Right cardiac atrium (tissue), 5 donors: ENCODE measurements at regions not wholly inside any gene's neighbourhood (a gene's known extent, or its start where the extent isn't known, plus 50 kb on each side); places are given as distances from the start of the nearest gene placed in this dataset.

Experiments used
- ATAC-seq, 2 donors: fragments of 200-7000 bp; cut with Tn5 transposase; one replicate each; pipeline versions ENCODE4 v1.8.0 to v1.9.1; 2020; ENCODE audit warnings: moderate library complexity in 2 of 2, mild to moderate bottlenecking in 1 of 2
- DNase-seq, 3 donors: peaks; one replicate each; pipeline ENCODE4 v3.0.0-alpha.2; 2020
- H3K27ac ChIP-seq: one replicate; pipeline ENCODE4 v1.5.1; 2013; ENCODE audit warnings: mild to moderate bottlenecking, low read length, control low read depth, moderate library complexity
- H3K27me3 ChIP-seq: one replicate; pipeline ENCODE4 v1.6.1; 2013; ENCODE audit not compliant: control insufficient read depth, insufficient read depth
- H3K4me1 ChIP-seq: one replicate; pipeline ENCODE4 v1.6.1; 2013; ENCODE audit warnings: low read length; ENCODE audit not compliant: control insufficient read depth, insufficient read depth
- H3K4me3 ChIP-seq: one replicate; pipeline ENCODE4 v1.5.1; 2013; ENCODE audit warnings: low read length, control low read depth
- H3K9me3 ChIP-seq: one replicate; pipeline ENCODE4 v1.6.1; 2013; ENCODE audit warnings: low read length; ENCODE audit not compliant: control insufficient read depth
- WGBS: extraction: QIAGEN DNeasy Blood & Tissue Kit; methylation state at CpG from one replicate; pipeline ENCODE4 v1.1.7; 2013; 5-methylcytosine and 5-hydroxymethylcytosine counted together
- intact Hi-C, 4 donors: fragments of 100-400 bp; cut with DNase I; formaldehyde crosslinking; loops; one replicate each; pipeline versions ENCODE4 v1.11.0 to v1.14.0; 2022 to 2023
- donor health status: healthy with polysubstance abuse.
- donor health status: DM: no; HTN: yes; CAD: no.
- donor health status: DM: no; HTN: no; CAD: no.
- donor health status: DM: no; HTN: yes; CAD: no; lungs with severe emphysema.
- donor health status: DM: yes; HTN: yes; CAD: no.

DNA sequence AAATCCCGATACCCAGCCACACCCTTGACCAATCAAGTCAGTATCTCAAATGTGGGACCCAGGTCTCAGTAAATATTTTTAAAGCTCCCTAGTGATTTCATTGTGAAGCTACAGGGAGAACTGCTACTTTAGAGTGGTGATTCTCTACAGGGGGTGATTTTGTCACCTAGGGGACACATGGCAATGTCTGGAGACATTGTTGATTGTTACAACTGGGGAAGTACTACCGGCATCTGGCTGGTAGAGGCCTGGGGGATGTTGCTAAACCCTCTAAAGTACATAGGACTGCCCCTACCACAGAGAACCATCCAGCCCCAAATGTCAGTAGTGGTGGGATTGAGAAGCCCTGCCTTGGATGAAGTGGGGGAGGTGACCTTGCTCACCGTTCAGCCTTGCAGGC, 152.9 kb downstream of the RPS24 start:
- no peaks in the 10 kb centered on the region for H3K27me3 ChIP-seq
- intact Hi-C loops = loop anchor here in 1 of 4 donors (10.0 kb wide), 1 partner anchor 112 kb away; no protein-coding TSS in a partner anchor
- WGBS = 88% methylated on average over 3 of the region's 3 CpGs
- DNase-seq (no peak), ATAC-seq (no peak)
- no peak overlapping the region for H3K4me3 ChIP-seq
- peaks cover 6% of the 10 kb centered on the region for H3K4me1 ChIP-seq
- H3K27ac ChIP-seq = no peak overlapping the region
- H3K9me3 ChIP-seq = no peaks in the 10 kb centered on the region

DNA sequence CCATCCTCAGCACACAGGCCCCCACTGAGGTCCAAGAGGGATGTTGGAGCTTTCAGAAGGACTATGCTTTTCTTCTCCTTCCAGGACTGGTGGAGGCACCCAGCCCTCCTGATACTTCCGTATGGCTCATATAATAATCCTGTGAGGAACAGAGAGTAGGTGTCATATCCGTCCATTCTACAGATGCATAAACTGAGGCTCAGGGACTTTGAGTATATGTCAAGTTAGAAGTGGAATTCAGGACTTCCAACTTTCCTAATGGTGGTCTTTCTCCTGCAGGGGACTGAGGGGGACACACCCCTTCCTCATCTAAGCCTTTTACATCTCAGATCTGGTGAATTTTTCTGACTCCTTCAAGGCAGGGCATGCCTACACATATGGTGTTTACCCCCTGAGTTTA, 153.7 kb downstream of the RPS24 start:
- H3K27ac ChIP-seq = no peak overlapping the region
- intact Hi-C loops = loop anchor here in 1 of 4 donors (10.0 kb wide), 1 partner anchor 113 kb away; no protein-coding TSS in a partner anchor
- no peak for ATAC-seq
- no peak overlapping the region for H3K4me3 ChIP-seq
- H3K9me3 ChIP-seq = no peaks in the 10 kb centered on the region
- WGBS = 97% methylated on average over 2 of the region's 2 CpGs
- peaks cover 6% of the 10 kb centered on the region for H3K4me1 ChIP-seq
- no peaks in the 10 kb centered on the region for H3K27me3 ChIP-seq
- DNase-seq = no peak

DNA sequence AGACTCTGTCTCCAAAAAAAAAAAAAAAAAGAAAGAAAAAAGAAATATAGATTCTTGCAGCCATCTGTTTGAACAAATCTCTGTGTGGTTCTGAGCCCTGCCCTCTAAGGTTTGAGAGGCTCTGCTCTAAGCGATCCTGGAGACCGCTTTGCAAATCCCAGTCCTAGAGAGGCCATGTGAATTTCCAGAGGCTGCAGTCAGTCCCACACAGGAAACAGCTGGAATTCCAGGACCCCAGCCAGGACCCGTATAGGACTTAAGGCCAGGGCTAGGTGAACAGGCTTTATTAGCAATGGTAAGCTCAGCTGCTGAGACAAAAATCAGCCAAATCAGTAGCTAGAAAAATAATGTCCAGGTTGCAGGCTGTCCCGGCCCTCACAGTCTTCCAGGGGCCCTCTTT, 154.8 kb downstream of the RPS24 start:
- H3K4me1 ChIP-seq = peaks cover 6% of the 10 kb centered on the region
- H3K27me3 ChIP-seq = no peaks in the 10 kb centered on the region
- intact Hi-C loops = loop anchor here in 1 of 4 donors (10.0 kb wide), 1 partner anchor 114 kb away; no protein-coding TSS in a partner anchor
- ATAC-seq (no peak), DNase-seq (no peak)
- 64% methylated on average over 4 of the region's 4 CpGs for WGBS
- no peak overlapping the region for H3K27ac ChIP-seq
- peaks cover 2% of the 10 kb centered on the region for H3K9me3 ChIP-seq
- H3K4me3 ChIP-seq = no peak overlapping the region

DNA sequence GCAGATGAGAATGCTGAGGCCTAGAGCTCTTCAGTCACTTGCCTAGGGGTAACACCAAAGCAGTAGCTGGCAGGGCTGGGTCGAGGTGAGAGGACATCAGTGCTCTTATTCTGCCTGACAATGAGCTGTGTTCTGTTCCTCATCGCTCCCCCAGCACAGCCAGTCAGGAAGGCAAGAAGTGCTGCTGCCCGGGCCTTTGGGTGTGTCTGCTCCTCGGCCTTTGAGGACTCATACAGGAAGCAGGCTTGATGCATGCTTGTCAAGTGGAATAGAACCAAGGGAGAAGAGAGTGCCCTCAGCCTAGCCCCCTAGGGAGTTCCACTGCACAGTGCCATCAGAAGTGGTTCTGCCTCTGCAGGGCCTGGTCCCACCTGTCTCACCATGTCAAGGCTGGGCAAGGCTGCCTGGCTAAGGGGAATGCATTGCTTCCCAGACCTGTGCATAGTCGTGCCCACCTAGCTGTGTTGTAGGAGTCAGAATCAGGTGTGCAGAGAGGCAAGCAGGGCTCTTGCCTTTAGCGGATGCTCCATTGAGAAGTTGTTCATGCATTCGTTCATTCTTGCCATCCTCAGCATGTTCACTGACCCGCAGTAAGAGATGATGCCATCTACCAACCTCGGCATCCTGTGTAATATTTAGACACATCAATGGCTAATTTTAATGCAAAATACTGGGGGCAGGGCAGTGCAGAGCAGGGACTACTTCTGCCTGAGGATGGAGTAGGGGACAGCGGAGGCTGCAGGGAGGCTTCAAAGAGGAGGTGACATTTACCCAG, 156.6 kb downstream of the RPS24 start:
- Histone ChIP-seq H3K27ac (no peak overlapping the region), H3K27me3 (no peaks in the 10 kb centered on the region), H3K9me3 (peaks cover 3% of the 10 kb centered on the region), H3K4me3 (no peak overlapping the region), H3K4me1 (peaks cover 6% of the 10 kb centered on the region)
- DNase-seq = no peak
- no peak for ATAC-seq
- WGBS = 81% methylated on average over 10 of the region's 10 CpGs
- intact Hi-C loops = no loop called here

DNA sequence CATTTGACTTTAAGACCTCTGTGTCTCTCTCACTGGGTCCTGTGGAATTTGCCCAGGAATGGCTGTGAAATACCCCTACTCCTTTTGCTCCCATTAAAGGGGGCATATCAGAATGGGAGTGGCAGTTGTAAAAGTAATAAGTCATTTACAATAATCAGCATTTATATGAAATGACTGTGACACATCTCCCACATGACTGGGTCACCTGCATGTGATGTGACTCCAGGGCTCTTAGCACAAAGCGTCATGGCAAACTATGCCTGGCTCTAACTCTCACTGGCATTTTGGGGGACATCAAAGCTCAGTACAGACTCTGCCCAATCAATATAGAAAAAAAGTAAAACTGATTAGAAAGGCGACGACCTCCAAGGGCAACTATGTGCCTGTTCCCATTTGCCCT, 157.6 kb downstream of the RPS24 start:
- Histone ChIP-seq H3K4me1 (no peaks in the 10 kb centered on the region), H3K27ac (no peak overlapping the region), H3K4me3 (no peak overlapping the region), H3K27me3 (no peaks in the 10 kb centered on the region), H3K9me3 (peaks cover 3% of the 10 kb centered on the region)
- 94% methylated on average over 3 of the region's 3 CpGs for WGBS
- ATAC-seq (no peak), DNase-seq (no peak)
- intact Hi-C loops = no loop called here

DNA sequence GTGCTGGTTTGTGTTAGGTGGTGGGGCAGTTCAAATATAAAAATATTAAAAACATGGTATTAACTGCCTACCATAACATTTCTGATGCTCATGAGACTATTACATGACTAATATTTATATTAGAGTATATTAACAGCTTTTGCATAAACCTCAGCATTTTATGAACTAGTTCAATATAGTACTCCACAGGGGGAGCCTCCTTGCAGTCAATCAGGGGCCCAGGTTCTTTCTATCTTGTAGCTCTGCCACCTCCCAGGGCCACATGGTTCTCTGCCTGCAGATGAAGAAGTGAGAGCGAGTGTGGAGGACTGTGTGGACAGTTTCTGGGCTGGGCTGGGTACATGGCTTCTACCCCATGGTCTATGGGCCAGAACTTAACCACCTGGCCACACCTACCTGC, 159.5 kb downstream of the RPS24 start:
- 87% methylated on average over 1 of the region's 1 CpG for WGBS
- ATAC-seq = no peak
- intact Hi-C loops = no loop called here

DNA sequence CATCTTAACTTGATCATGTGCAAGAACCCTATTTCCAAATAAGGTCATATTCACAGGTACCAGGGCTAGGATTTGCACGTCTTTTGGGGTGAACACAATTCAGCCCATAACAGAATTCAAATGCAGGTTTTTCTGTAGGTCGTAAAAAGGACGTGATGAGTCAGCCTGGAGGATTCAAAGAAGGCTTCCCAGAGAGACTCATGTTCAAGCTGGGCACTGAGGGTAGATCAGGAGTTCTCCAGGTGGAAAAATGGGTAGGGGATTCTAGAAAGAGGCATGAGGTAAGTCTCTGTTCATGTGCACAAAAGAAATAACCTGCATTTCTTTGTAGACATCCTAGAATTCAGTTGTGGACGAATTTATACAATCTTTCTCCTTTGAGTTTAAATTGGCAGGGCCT, 160.4 kb downstream of the RPS24 start:
- no peaks in the 10 kb centered on the region for H3K4me1 ChIP-seq
- WGBS = 91% methylated on average over 4 of the region's 4 CpGs
- intact Hi-C loops = no loop called here
- ATAC-seq (no peak), DNase-seq (no peak)
- H3K9me3 ChIP-seq = peaks cover 3% of the 10 kb centered on the region
- H3K27me3 ChIP-seq = no peaks in the 10 kb centered on the region
- no peak overlapping the region for H3K4me3 ChIP-seq
- no peak overlapping the region for H3K27ac ChIP-seq

More for the DNA sequence above, 159.5 kb downstream of the RPS24 start:
- no peak overlapping the region for H3K4me3 ChIP-seq
- DNase-seq = no peak
- H3K4me1 ChIP-seq = no peaks in the 10 kb centered on the region
- peaks cover 3% of the 10 kb centered on the region for H3K9me3 ChIP-seq
- H3K27ac ChIP-seq = no peak overlapping the region
- no peaks in the 10 kb centered on the region for H3K27me3 ChIP-seq

DNA sequence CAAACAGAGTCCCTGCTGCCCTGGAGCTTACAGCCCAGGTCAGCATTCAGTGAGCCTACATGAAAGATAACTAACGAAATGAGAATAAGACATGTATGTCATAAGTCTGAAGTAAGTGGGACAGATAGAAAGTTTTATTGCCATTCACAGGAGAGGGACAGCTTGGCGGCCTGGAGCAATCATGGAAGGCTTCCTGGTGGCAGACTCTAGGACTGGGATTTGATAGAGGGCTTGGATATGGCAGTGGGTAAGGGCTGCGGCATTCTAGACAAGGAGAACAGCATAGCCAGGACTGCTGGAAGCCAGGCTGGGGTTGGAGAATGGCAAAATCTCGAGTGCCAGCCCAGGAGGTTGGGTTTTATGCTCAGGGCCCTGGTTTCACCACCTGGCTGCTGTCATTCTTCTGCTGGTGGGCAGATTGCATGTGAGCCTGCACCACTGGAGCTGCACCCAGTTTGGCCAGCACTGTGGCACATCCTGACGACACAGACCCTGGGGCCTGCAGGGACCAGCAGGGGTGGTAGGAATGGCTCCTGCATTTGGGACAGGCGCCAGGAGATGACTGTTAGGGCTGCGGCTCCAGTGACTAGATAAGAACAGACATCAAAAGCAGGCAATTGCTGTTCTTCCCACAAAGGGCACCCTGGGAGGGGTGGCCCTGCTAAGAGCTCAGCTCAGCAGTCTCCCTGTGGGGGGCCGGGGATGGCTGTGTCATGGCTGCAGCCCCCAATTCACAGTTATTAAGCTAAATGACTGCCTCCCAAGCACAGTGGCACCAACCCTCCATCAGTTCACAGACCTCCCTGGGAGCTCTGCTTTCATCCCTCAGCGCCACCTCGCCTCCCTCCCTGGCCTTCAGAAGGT, 161.1 kb downstream of the RPS24 start:
- Histone ChIP-seq H3K4me3 (no peak overlapping the region), H3K27ac (no peak overlapping the region), H3K27me3 (no peaks in the 10 kb centered on the region), H3K9me3 (peaks cover 3% of the 10 kb centered on the region), H3K4me1 (no peaks in the 10 kb centered on the region)
- intact Hi-C loops = no loop called here
- 74% methylated on average over 10 of the region's 10 CpGs for WGBS
- DNase-seq (peak in 1 of 3 donors; percentile 54), ATAC-seq (no peak)

DNA sequence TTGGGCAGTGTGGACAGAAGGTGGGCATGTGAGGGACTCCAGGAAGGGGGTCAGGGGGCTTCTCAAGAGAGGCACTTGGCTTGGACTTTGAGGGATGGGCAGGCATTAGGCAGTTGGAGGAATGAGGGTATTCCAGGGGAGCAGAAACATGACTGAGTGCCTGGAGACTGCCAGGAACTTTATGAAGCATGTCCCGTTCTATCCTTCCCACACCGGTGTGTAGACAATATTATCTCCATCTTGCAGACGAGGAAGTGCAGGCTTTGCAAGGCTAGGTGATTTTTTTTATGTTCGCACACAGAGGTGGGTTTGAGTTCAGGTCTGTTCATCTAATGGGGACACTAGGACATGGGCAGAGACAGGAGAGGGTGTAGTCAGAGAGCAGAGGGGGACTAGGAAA, 162.7 kb downstream of the RPS24 start:
- 64% methylated on average over 4 of the region's 4 CpGs for whole genome bisulfite sequencing
- no peak overlapping the region for H3K4me3 ChIP-seq
- no peaks in the 10 kb centered on the region for H3K27me3 ChIP-seq
- peaks cover 3% of the 10 kb centered on the region for H3K9me3 ChIP-seq
- intact Hi-C loops = no loop called here
- ATAC-seq = no peak
- DNase-seq = no peak
- no peaks in the 10 kb centered on the region for H3K4me1 ChIP-seq
- no peak overlapping the region for H3K27ac ChIP-seq

DNA sequence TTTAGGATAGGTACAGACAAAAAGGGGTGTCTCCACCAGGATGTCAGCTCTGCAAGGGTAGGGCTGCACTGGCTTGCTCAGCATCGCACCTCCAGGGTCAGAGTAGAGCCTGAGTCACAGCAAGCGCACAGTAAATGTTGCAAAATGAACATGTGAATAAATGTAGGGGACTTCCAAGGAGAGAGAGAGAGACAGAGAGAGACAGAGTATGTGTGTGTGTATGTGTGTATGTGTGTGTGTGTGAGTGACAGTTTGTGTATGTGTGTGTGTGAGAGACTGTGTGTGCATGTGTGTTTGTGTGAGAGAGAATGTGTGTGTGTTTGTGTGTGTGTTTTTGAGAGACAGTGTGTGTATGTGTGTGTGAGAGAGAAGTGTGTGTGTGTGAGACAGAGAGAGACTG, 163.3 kb downstream of the RPS24 start:
- H3K27ac ChIP-seq = no peak overlapping the region
- DNase-seq (no peak), ATAC-seq (no peak)
- H3K9me3 ChIP-seq = peaks cover 3% of the 10 kb centered on the region
- WGBS = 79% methylated on average over 2 of the region's 2 CpGs
- H3K4me3 ChIP-seq = no peak overlapping the region
- intact Hi-C loops = no loop called here
- no peaks in the 10 kb centered on the region for H3K27me3 ChIP-seq
- no peaks in the 10 kb centered on the region for H3K4me1 ChIP-seq

DNA sequence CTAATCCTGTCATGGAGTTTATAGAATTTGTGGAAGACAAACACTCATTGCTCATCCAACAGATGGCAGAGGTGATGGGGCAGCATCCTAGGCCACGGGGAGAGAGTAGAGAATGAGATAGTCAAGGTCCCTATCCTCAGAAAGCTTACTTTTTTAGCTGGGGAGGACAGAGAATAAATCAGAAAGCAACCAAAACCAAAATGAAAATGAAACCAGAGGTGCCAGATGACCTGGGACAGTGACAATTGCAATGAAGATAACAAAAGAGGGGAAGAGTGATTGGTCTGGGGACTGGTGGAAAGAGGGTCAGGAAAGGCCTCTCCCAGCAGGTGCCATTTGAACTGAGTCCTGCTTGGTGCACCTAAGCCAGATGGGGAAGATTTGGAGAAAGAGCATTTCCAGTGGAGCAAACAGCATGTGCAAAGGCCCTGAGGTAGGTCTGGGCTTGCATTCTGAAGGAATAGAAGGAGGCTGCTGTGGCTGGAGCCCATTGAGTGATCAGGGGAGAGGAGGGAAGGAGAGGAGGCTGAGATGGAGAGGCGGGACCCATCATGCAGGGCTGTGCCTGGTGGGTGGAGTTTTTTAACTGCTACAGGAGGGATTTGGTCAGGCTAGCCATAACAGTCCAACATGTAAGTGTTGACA, 164.1 kb downstream of the RPS24 start:
- WGBS = 64% methylated on average over 2 of the region's 2 CpGs
- Histone ChIP-seq H3K27me3 (no peaks in the 10 kb centered on the region), H3K4me3 (no peak overlapping the region), H3K27ac (no peak overlapping the region), H3K9me3 (peaks cover 3% of the 10 kb centered on the region), H3K4me1 (no peaks in the 10 kb centered on the region)
- intact Hi-C loops = no loop called here
- ATAC-seq (no peak), DNase-seq (no peak)
